Subcutaneous abdominal adipose tissue (tissue), 5 donors: ENCODE measurements at regions not wholly inside any gene's neighbourhood (a gene's known extent, or its start where the extent isn't known, plus 50 kb on each side); places are given as distances from the start of the nearest gene placed in this dataset.
"Not testable (repeated sequence)": the region's sequence is repeated elsewhere in the genome, so short reads cannot be mapped to it uniquely, and the experiment has no call there.

Source experiments
- H3K27ac ChIP-seq: one replicate; pipeline ENCODE4 v1.7.0; 2013; ENCODE audit warnings: low read depth, mild to moderate bottlenecking, inconsistent platforms, low read length, moderate library complexity
- H3K27me3 ChIP-seq, 5 donors: one replicate each; pipeline ENCODE4 v1.7.0; 2013; ENCODE audit warnings: low read length in 5 of 5, inconsistent platforms in 1 of 5; ENCODE audit not compliant: control insufficient read depth in 5 of 5, insufficient read depth in 4 of 5
- H3K36me3 ChIP-seq, 5 donors: one replicate each; pipeline ENCODE4 v1.7.0; 2013; ENCODE audit warnings: low read length in 5 of 5; ENCODE audit not compliant: control insufficient read depth in 5 of 5, insufficient read depth in 5 of 5
- H3K4me1 ChIP-seq, 5 donors: one replicate each; pipeline ENCODE4 v1.7.0; 2013; ENCODE audit warnings: low read length in 5 of 5, mild to moderate bottlenecking in 3 of 5, moderate library complexity in 1 of 5; ENCODE audit not compliant: control insufficient read depth in 5 of 5, insufficient read depth in 5 of 5
- H3K4me3 ChIP-seq, 5 donors: one replicate each; pipeline ENCODE4 v1.7.0; 2013; ENCODE audit warnings: low read length in 5 of 5, low read depth in 1 of 5
- H3K9ac ChIP-seq, 5 donors: one replicate each; pipeline ENCODE4 v1.7.0; 2013; ENCODE audit warnings: low read length in 5 of 5, mild to moderate bottlenecking in 4 of 5, moderate library complexity in 3 of 5
- H3K9me3 ChIP-seq, 5 donors: one replicate each; pipeline ENCODE4 v1.7.0; 2013; ENCODE audit warnings: low read length in 5 of 5; ENCODE audit not compliant: control insufficient read depth in 5 of 5
- donor health status: healthy.
- donor health status: healthy.
- donor health status: healthy.
- donor health status: healthy.
- donor health status: healthy.

- H3K36me3 ChIP-seq, H3K9ac ChIP-seq, H3K27ac ChIP-seq, H3K4me3 ChIP-seq, H3K27me3 ChIP-seq, H3K4me1 ChIP-seq: not testable (repeated sequence)
- peaks cover 0 to 27% (median 10%) of the 10 kb centered on the region in 5 donors for H3K9me3 ChIP-seq
Measured at GRCh38 chr7:63568571-63569313, 429.9 kb upstream of the ZNF722 start.

- not testable (repeated sequence) for H3K27ac ChIP-seq, H3K27me3 ChIP-seq, H3K9ac ChIP-seq, H3K4me1 ChIP-seq, H3K36me3 ChIP-seq
- Histone ChIP-seq H3K9me3 (peaks cover 0 to 31% (median 10%) of the 10 kb centered on the region in 5 donors), H3K4me3 (peak overlapping the region in 2 of 5 donors; percentile 1)
Measured at GRCh38 chr7:63570386-63571115, 428.1 kb upstream of the ZNF722 start.

GRCh38 chr7:63572196-63572595, 426.5 kb upstream of the ZNF722 start:
- not testable (repeated sequence) for H3K4me1 ChIP-seq, H3K27ac ChIP-seq, H3K36me3 ChIP-seq, H3K27me3 ChIP-seq, H3K4me3 ChIP-seq, H3K9ac ChIP-seq
- H3K9me3 ChIP-seq: peaks cover 0 to 38% (median 10%) of the 10 kb centered on the region in 5 donors

GRCh38 chr7:63572956-63573355, 425.7 kb upstream of the ZNF722 start:
- not testable (repeated sequence) for H3K9ac ChIP-seq, H3K36me3 ChIP-seq, H3K4me1 ChIP-seq, H3K27me3 ChIP-seq, H3K4me3 ChIP-seq, H3K27ac ChIP-seq
- H3K9me3 ChIP-seq: peaks cover 0 to 32% (median 6%) of the 10 kb centered on the region in 5 donors

GRCh38 chr7:63573412-63573811, 425.2 kb upstream of the ZNF722 start:
- not testable (repeated sequence) for H3K9ac ChIP-seq, H3K27ac ChIP-seq, H3K27me3 ChIP-seq, H3K36me3 ChIP-seq, H3K4me1 ChIP-seq, H3K4me3 ChIP-seq
- H3K9me3 ChIP-seq: peaks cover 0 to 32% (median 6%) of the 10 kb centered on the region in 5 donors

- not testable (repeated sequence) for H3K9ac ChIP-seq, H3K27ac ChIP-seq, H3K36me3 ChIP-seq, H3K27me3 ChIP-seq, H3K4me1 ChIP-seq
- Histone ChIP-seq H3K4me3 (peak overlapping the region in 1 of 5 donors; percentile 22), H3K9me3 (peaks cover 0 to 40% (median 6%) of the 10 kb centered on the region in 5 donors)
Measured at GRCh38 chr7:63576421-63576820, 422.2 kb upstream of the ZNF722 start.

- H3K27ac ChIP-seq, H3K36me3 ChIP-seq, H3K4me3 ChIP-seq, H3K27me3 ChIP-seq, H3K9ac ChIP-seq, H3K4me1 ChIP-seq: not testable (repeated sequence)
- peaks cover 0 to 39% (median 6%) of the 10 kb centered on the region in 5 donors for H3K9me3 ChIP-seq
Measured at GRCh38 chr7:63577066-63577465, 421.6 kb upstream of the ZNF722 start.

- Histone ChIP-seq H3K9me3 (peaks cover 0 to 39% (median 6%) of the 10 kb centered on the region in 5 donors), H3K4me3 (peak overlapping the region in 1 of 5 donors; percentile 37)
- not testable (repeated sequence) for H3K4me1 ChIP-seq, H3K36me3 ChIP-seq, H3K27me3 ChIP-seq, H3K27ac ChIP-seq, H3K9ac ChIP-seq
Measured at GRCh38 chr7:63580045-63580444, 418.6 kb upstream of the ZNF722 start.

GRCh38 chr7:63580536-63581300, 417.9 kb upstream of the ZNF722 start:
- not testable (repeated sequence) for H3K36me3 ChIP-seq, H3K9ac ChIP-seq, H3K27me3 ChIP-seq, H3K4me1 ChIP-seq, H3K27ac ChIP-seq
- peaks cover 0 to 36% (median 6%) of the 10 kb centered on the region in 5 donors for H3K9me3 ChIP-seq
- peak overlapping the region in 1 of 5 donors; percentile 37 for H3K4me3 ChIP-seq

GRCh38 chr7:63582771-63583170, 415.9 kb upstream of the ZNF722 start:
- H3K36me3 ChIP-seq, H3K27me3 ChIP-seq, H3K27ac ChIP-seq, H3K4me3 ChIP-seq, H3K4me1 ChIP-seq, H3K9ac ChIP-seq: not testable (repeated sequence)
- peaks cover 0 to 28% (median 6%) of the 10 kb centered on the region in 5 donors for H3K9me3 ChIP-seq
